ENCODE measurements at regions not wholly inside any gene's neighbourhood (a gene's known extent, or its start where the extent isn't known, plus 50 kb on each side); places are given as distances from the start of the nearest gene placed in this dataset.

- H3K9me3 Mint-ChIP-seq: peaks cover 5% of the 10 kb centered on the region
- H3K27me3 Mint-ChIP-seq: peaks cover 4% of the 10 kb centered on the region
- H3K27ac Mint-ChIP-seq: no peak overlapping the region
- no peak overlapping the region for H3K4me3 Mint-ChIP-seq
- H3K36me3 Mint-ChIP-seq: no peaks in the 10 kb centered on the region
- no peaks in the 10 kb centered on the region for H3K4me1 Mint-ChIP-seq
Observed at GRCh38 chr9:84482607-84483006, 142.0 kb upstream of the SLC28A3 start.

- no peaks in the 10 kb centered on the region for H3K4me1 Mint-ChIP-seq
- H3K4me3 Mint-ChIP-seq: no peak overlapping the region
- H3K27ac Mint-ChIP-seq: peak overlapping the region; percentile 70
- peaks cover 4% of the 10 kb centered on the region for H3K27me3 Mint-ChIP-seq
- H3K9me3 Mint-ChIP-seq: peaks cover 8% of the 10 kb centered on the region
- H3K36me3 Mint-ChIP-seq: no peaks in the 10 kb centered on the region
Observed at GRCh38 chr9:84484172-84484571, 143.6 kb upstream of the SLC28A3 start.

DNA sequence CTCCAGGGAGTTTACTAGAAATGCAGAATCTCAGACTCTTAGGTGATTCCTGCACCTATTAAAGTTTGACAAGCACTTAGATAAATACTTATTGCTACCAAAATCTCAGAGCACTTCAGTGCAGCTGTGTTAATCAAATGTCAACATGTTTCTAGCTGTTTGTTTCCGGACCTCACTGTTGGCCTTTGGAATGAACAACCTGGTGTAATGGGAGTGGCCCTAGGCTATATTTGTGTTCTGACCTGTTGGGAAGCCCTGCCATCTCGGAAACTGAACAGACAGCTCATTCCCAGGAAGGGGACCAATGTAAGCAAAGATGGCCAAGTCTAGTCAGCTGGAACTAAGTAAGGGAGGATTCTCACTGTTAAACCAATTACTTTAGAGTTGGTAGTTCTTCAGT is 145.0 kb upstream of the SLC28A3 start:
- no peaks in the 10 kb centered on the region for H3K4me1 Mint-ChIP-seq
- no peak overlapping the region for H3K27ac Mint-ChIP-seq
- H3K4me3 Mint-ChIP-seq: no peak overlapping the region
- H3K27me3 Mint-ChIP-seq: peaks cover 4% of the 10 kb centered on the region
- peaks cover 12% of the 10 kb centered on the region for H3K9me3 Mint-ChIP-seq
- H3K36me3 Mint-ChIP-seq: no peaks in the 10 kb centered on the region

GRCh38 chr9:84486663-84487062 is 146.1 kb upstream of the SLC28A3 start:
- Mint-ChIP-seq H3K4me3 (no peak overlapping the region), H3K36me3 (no peaks in the 10 kb centered on the region), H3K9me3 (peaks cover 12% of the 10 kb centered on the region), H3K27me3 (peaks cover 4% of the 10 kb centered on the region), H3K27ac (no peak overlapping the region), H3K4me1 (no peaks in the 10 kb centered on the region)

GRCh38 chr9:84490206-84490841 is 149.8 kb upstream of the SLC28A3 start:
- no peaks in the 10 kb centered on the region for H3K4me1 Mint-ChIP-seq
- peaks cover 4% of the 10 kb centered on the region for H3K27me3 Mint-ChIP-seq
- H3K4me3 Mint-ChIP-seq: no peak overlapping the region
- peaks cover 12% of the 10 kb centered on the region for H3K9me3 Mint-ChIP-seq
- no peak overlapping the region for H3K27ac Mint-ChIP-seq
- no peaks in the 10 kb centered on the region for H3K36me3 Mint-ChIP-seq

GRCh38 chr9:84490842-84491325 is 150.3 kb upstream of the SLC28A3 start:
- Mint-ChIP-seq H3K27ac (no peak overlapping the region), H3K4me3 (no peak overlapping the region), H3K9me3 (peaks cover 12% of the 10 kb centered on the region), H3K27me3 (peaks cover 3% of the 10 kb centered on the region), H3K36me3 (no peaks in the 10 kb centered on the region), H3K4me1 (no peaks in the 10 kb centered on the region)

DNA sequence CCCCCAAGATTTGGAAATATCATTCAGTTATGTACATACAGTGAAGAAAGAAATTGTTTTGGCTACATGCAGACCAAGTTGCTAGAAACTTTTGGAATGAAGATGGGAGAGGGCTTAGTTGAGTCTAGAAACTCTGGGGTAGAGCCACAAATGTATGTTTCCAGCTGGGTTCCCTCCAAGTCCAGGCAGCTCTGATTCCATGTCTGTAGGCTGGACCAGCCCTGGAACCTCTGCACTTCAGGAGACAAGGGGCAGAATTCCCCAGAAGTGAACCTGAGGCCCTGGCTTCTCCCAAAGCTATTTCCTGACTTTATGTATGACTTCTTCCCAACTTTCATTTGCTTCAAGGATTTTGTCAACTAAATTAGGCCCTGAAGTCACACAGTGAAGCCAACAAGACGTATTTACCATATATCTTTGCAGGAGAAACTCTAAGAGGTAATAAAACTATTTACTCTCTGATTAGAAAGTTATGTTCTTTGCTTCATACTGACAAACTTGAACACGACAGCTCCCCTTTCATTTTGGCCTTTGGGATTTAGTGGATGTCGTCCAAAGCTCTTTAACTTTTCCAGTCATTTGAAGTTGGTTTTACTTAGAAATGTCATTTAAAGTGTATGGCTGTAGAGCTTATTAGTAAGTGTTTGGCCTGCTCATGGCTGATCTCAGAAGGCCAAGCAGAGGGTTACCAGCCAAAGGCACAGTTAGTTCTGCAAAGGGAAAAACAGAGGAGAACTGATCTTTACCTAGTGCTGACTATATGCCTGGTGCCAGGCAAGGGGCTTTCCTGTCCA is 152.0 kb upstream of the SLC28A3 start:
- H3K4me1 Mint-ChIP-seq: no peaks in the 10 kb centered on the region
- H3K9me3 Mint-ChIP-seq: peaks cover 7% of the 10 kb centered on the region
- no peaks in the 10 kb centered on the region for H3K36me3 Mint-ChIP-seq

GRCh38 chr9:84493284-84493947 is 152.9 kb upstream of the SLC28A3 start:
- no peaks in the 10 kb centered on the region for H3K36me3 Mint-ChIP-seq
- no peak overlapping the region for H3K4me3 Mint-ChIP-seq
- H3K27me3 Mint-ChIP-seq: no peaks in the 10 kb centered on the region
- H3K9me3 Mint-ChIP-seq: peaks cover 7% of the 10 kb centered on the region
- H3K27ac Mint-ChIP-seq: no peak overlapping the region
- H3K4me1 Mint-ChIP-seq: no peaks in the 10 kb centered on the region

More for the DNA sequence above, 152.0 kb upstream of the SLC28A3 start:
- Mint-ChIP-seq H3K4me3 (no peak overlapping the region), H3K27me3 (no peaks in the 10 kb centered on the region), H3K27ac (no peak overlapping the region)

DNA sequence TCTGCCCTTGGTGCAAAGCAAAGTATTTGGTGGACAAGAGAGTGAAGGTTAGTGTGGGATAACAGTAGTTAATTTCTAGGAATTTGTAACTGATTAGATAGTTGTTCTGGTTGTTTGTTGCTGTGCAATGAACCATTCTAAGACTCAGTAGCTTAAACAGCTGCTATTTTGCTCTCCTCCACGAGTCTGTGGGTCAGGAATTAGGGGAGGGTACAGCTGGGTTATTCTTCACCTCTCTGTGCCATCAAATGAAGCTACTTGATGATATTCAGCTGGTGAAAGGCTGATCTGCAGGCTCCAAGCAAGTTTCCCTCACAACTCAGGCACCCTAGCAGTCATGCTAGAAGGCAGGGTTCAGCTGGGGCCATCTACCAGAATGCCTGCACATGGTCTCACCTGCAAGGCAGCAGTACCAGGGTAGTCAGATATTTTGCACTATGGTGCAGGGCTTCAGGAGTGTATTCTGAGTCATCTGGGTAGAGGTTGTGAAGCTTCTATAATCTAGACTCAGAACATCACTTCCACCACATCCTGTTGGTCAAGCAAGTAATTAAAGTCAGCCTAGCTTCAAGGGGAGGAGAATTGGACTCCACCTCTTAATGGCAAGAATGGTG is 159.5 kb upstream of the SLC28A3 start:
- Mint-ChIP-seq H3K4me1 (no peaks in the 10 kb centered on the region), H3K9me3 (no peaks in the 10 kb centered on the region), H3K4me3 (no peak overlapping the region), H3K27me3 (peaks cover 1% of the 10 kb centered on the region), H3K27ac (no peak overlapping the region), H3K36me3 (no peaks in the 10 kb centered on the region)

- Mint-ChIP-seq H3K9me3 (no peaks in the 10 kb centered on the region), H3K27me3 (peaks cover 3% of the 10 kb centered on the region), H3K36me3 (no peaks in the 10 kb centered on the region), H3K4me3 (no peak overlapping the region), H3K4me1 (no peaks in the 10 kb centered on the region), H3K27ac (no peak overlapping the region)
Observed at GRCh38 chr9:84500826-84501225, 160.3 kb upstream of the SLC28A3 start.

- no peaks in the 10 kb centered on the region for H3K36me3 Mint-ChIP-seq
- peaks cover 4% of the 10 kb centered on the region for H3K27me3 Mint-ChIP-seq
- no peaks in the 10 kb centered on the region for H3K9me3 Mint-ChIP-seq
- no peaks in the 10 kb centered on the region for H3K4me1 Mint-ChIP-seq
- H3K4me3 Mint-ChIP-seq: no peak overlapping the region
- no peak overlapping the region for H3K27ac Mint-ChIP-seq
Observed at GRCh38 chr9:84501587-84501986, 161.0 kb upstream of the SLC28A3 start.

- H3K36me3 Mint-ChIP-seq: no peaks in the 10 kb centered on the region
- H3K27ac Mint-ChIP-seq: no peak overlapping the region
- no peaks in the 10 kb centered on the region for H3K9me3 Mint-ChIP-seq
- H3K27me3 Mint-ChIP-seq: peaks cover 4% of the 10 kb centered on the region
- H3K4me3 Mint-ChIP-seq: no peak overlapping the region
- H3K4me1 Mint-ChIP-seq: no peaks in the 10 kb centered on the region
Observed at GRCh38 chr9:84502066-84502465, 161.5 kb upstream of the SLC28A3 start.

- Mint-ChIP-seq H3K9me3 (no peaks in the 10 kb centered on the region), H3K4me1 (no peaks in the 10 kb centered on the region), H3K36me3 (no peaks in the 10 kb centered on the region), H3K4me3 (no peak overlapping the region), H3K27ac (no peak overlapping the region), H3K27me3 (peaks cover 3% of the 10 kb centered on the region)
Observed at GRCh38 chr9:84504360-84504759, 163.8 kb upstream of the SLC28A3 start.

DNA sequence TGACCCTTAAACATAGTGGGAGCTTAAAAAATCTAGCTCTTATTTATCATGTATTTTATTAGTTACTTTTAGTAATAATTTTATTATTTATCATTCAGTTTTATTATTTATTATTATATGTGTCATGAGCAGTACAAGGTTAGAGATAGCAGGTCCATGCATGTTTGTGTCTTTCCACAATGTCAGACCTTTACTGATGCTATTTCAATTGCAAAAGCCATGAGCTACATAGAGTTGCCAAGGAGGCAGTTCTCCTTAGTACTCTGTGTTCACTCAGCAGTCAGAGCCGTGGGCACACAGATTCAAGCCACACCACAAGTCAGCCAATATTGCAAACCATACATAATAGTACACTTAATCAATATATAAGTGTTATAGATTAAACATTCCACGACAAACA is 157.9 kb upstream of the NTRK2 start:
- Mint-ChIP-seq H3K9me3 (peaks cover 6% of the 10 kb centered on the region), H3K4me3 (no peak overlapping the region), H3K27ac (no peak overlapping the region), H3K4me1 (no peaks in the 10 kb centered on the region), H3K36me3 (no peaks in the 10 kb centered on the region), H3K27me3 (peaks cover 2% of the 10 kb centered on the region)

- H3K4me1 Mint-ChIP-seq: no peaks in the 10 kb centered on the region
- no peak overlapping the region for H3K27ac Mint-ChIP-seq
- peaks cover 2% of the 10 kb centered on the region for H3K27me3 Mint-ChIP-seq
- H3K36me3 Mint-ChIP-seq: no peaks in the 10 kb centered on the region
- H3K9me3 Mint-ChIP-seq: peaks cover 6% of the 10 kb centered on the region
- no peak overlapping the region for H3K4me3 Mint-ChIP-seq
Observed at GRCh38 chr9:84512493-84512892, 157.0 kb upstream of the NTRK2 start.

- Mint-ChIP-seq H3K36me3 (no peaks in the 10 kb centered on the region), H3K9me3 (peaks cover 6% of the 10 kb centered on the region), H3K4me1 (no peaks in the 10 kb centered on the region), H3K27ac (no peak overlapping the region), H3K4me3 (no peak overlapping the region), H3K27me3 (peaks cover 2% of the 10 kb centered on the region)
Observed at GRCh38 chr9:84513473-84513872, 156.1 kb upstream of the NTRK2 start.

Measured in activated naive CD4-positive, alpha-beta T cell treated with anti-CD3 and anti-CD28 coated beads, Interleukin-2, amount 50 U/mL, for 24 hours (primary cell).